GM19238 (cell line): ENCODE measurements at regions not wholly inside any gene's neighbourhood (a gene's known extent, or its start where the extent isn't known, plus 50 kb on each side); places are given as distances from the start of the nearest gene placed in this dataset.

Experiments used
- DNase-seq: peaks from one replicate; pipeline ENCODE4 v3.0.0; 2011; ENCODE audit warnings: low spot score; ENCODE audit not compliant: insufficient read length

DNA sequence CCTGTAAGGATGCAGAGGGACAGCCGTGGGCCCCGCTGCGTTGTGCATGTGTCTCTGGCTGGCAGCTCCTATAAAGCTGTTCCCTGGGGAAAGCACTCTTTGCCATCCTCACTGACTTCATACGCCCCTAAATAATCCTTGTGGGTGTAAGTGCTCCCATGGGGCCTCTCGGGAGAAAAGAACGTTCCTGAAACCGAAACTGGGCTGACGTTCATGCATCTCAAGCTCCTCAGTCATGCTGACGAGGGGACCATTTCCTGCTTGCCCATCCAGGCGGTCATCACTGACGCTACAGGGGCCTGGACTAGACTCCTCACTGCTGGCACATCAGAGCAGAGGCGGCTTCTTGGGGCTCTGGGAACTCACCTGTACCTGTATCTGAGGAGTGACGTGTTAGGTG is 73.1 kb upstream of the USP24 start:
- DNase-seq = peak; percentile 53

GRCh38 chr1:55287723-55288122 is 72.6 kb upstream of the USP24 start:
- no peak for DNase-seq

- DNase-seq = no peak
These were observed 71.9 kb upstream of the USP24 start for GRCh38 chr1:55286856-55287602.

- no peak for DNase-seq
These were observed 70.7 kb upstream of the USP24 start for GRCh38 chr1:55285834-55286233.

GRCh38 chr1:55284856-55285255 is 69.7 kb upstream of the USP24 start:
- no peak for DNase-seq

- DNase-seq = no peak
These were observed 66.9 kb upstream of the USP24 start for GRCh38 chr1:55282058-55282457.

GRCh38 chr1:55280731-55281130 is 65.6 kb upstream of the USP24 start:
- no peak for DNase-seq

DNA sequence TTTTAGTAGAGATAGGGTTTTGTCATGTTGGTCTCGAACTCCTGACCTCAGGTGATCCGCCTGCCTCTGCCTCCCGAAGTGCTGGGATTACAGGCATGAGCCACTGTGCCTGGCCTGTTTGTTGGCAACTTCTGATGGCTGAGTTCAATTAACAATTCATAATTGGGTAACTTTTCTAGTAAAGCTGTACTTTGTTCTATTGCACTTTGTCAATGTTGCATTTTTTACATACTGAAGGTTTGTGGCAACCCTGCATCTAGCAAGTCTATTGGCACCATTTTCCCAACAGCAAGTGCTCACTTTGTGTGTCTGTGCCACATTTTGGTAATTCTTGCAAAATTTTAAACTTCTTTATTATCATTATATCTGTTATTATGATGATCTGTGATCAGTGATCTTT is 64.5 kb upstream of the USP24 start:
- no peak for DNase-seq

DNA sequence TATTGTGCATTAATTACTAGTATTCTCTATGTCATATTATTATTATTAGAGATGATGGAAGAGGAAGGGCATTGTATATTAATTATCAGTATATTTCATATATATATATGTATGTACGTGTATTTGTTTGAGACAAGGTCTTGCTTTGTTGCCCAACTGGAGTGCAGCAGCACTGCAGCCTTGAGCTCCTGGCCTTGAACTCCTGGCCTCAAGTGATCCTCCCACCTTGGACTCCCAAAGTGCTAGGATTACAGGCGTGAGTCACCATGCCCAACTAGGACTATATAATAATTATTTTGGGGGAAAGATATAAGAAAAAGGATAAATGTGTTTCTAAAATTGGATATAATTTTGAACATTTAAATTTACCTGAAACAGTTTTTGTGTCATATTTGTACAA is 63.2 kb upstream of the USP24 start:
- no peak for DNase-seq

- peak; percentile 46 for DNase-seq
These were observed 62.4 kb upstream of the USP24 start for GRCh38 chr1:55277377-55278130.

- DNase-seq = no peak
These were observed 61.7 kb upstream of the USP24 start for GRCh38 chr1:55276671-55277376.

DNA sequence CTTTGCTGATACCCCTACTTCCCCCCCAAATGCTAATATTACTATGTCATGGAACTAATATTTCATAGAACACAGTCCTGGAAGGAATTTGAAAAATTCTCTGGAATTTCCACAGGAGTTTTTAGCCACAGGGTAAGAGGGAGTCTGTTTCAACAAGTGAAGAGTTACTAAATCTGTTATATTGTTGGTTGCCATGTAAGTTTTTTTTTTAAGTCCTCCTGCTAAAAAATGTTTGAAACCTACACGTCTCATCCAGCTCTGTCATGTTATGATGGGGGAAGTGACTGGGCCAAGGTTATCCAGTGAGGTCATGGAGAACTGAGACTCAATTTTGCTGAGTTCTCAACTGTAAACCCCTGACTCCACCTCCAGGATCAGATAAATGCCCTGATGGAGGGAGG is 60.8 kb upstream of the USP24 start:
- DNase-seq = no peak

GRCh38 chr1:55275151-55275748 is 60.1 kb upstream of the USP24 start:
- DNase-seq = no peak

GRCh38 chr1:55272994-55273393 is 57.8 kb upstream of the USP24 start:
- no peak for DNase-seq
